A549 (cell line): ENCODE measurements at regions not wholly inside any gene's neighbourhood (a gene's known extent, or its start where the extent isn't known, plus 50 kb on each side); places are given as distances from the start of the nearest gene placed in this dataset.

ENCODE experiments used
- ATAC-seq, 2 experiments: fragments of 200-7000 bp in 1 of 2; fragments of >200 bp in 1 of 2; cut with Nextera tagmentation in 1 of 2; cut with Tn5 transposase in 1 of 2; 3 replicates each; pipeline versions ENCODE4 v1.8.0 to v1.9.1; 2018 to 2020; ENCODE audit warnings: mild to moderate bottlenecking in 1 of 2, moderate library complexity in 1 of 2
- CTCF ChIA-PET: fragments of 300-600 bp; sonication (Branson Sonifier 250); formaldehyde crosslinking; extraction: SDS; loops from one replicate; lab custom pipeline; 2021; ENCODE audit warnings: antibody characterized with exemption, inconsistent platforms; lab: Yijun Ruan, JAX
- POLR2A ChIA-PET: fragments of 350-600 bp; formaldehyde crosslinking; extraction: SDS; loops from one replicate; lab custom pipeline; 2021; ENCODE audit warnings: antibody characterized with exemption, inconsistent platforms; lab: Yijun Ruan, JAX
- DNase-seq, 2 experiments: peaks; one replicate each; pipeline versions ENCODE4 v3.0.0 to v3.0.0-alpha.2; 2011 to 2016; ENCODE audit warnings: low read depth in 1 of 2, low spot score in 1 of 2
- FAIRE-seq: peaks from 2 replicates; lab custom pipeline; 2011; peaks lifted over from hg19 to GRCh38; lab: Jason Lieb, UNC
- H3K27ac ChIP-seq, 2 experiments: fragments of >200 bp; sonication (Bioruptor Twin); formaldehyde crosslinking; 3 replicates each; pipeline ENCODE4 v1.5.1; 2016 to 2017
- H3K4me1 ChIP-seq: fragments of >200 bp; sonication (Bioruptor Twin); formaldehyde crosslinking; 3 replicates; pipeline ENCODE4 v1.6.1; 2016
- H3K4me2 ChIP-seq: fragments of >200 bp; sonication (Bioruptor Twin); formaldehyde crosslinking; 3 replicates; pipeline ENCODE4 v1.6.1; 2016
- H3K4me3 ChIP-seq: fragments of >200 bp; sonication (Bioruptor Twin); formaldehyde crosslinking; 3 replicates; pipeline ENCODE4 v1.5.1; 2016
- H3K9me3 ChIP-seq: fragments of >200 bp; sonication (Bioruptor Twin); formaldehyde crosslinking; 3 replicates; pipeline ENCODE4 v1.6.1; 2016
- ATOH8 ChIP-seq: fragments of 250-450 bp; sonication (Bioruptor Pico); IDR thresholded peaks from 2 replicates; pipeline ENCODE4 v1.5.0; 2020; ENCODE audit warnings: low read depth, mild to moderate bottlenecking, moderate library complexity
- BHLHE40 ChIP-seq: IDR thresholded peaks from 2 replicates; pipeline ENCODE4 v1.6.1; 2012; ENCODE audit warnings: low read depth, low read length, inconsistent platforms
- CBX2 ChIP-seq: fragments of 200-600 bp; sonication (generic); IDR thresholded peaks from 2 replicates; pipeline ENCODE4 v1.6.1; 2016; ENCODE audit warnings: low read depth, mild to moderate bottlenecking, borderline replicate concordance
- CEBPB ChIP-seq, 2 experiments: fragments of >200 bp in 1 of 2; sonication (Bioruptor Twin) in 1 of 2; formaldehyde crosslinking in 1 of 2; IDR thresholded peaks; 2 replicates each; pipeline ENCODE4 v1.6.1; 2012 to 2016
- CHD2 ChIP-seq: fragments of 150-350 bp; IDR thresholded peaks from 2 replicates; pipeline ENCODE4 v1.6.1; 2014; ENCODE audit warnings: low read length; ENCODE audit not compliant: partially characterized antibody
- CHD4 ChIP-seq: fragments of 200-600 bp; sonication (generic); IDR thresholded peaks from 2 replicates; pipeline ENCODE4 v1.6.1; 2016; ENCODE audit warnings: antibody characterized with exemption, mild to moderate bottlenecking, borderline replicate concordance
- E2F6 ChIP-seq: IDR thresholded peaks from 2 replicates; pipeline ENCODE4 v1.6.1; 2012; ENCODE audit warnings: low read depth, borderline replicate concordance
- EHF ChIP-seq: fragments of 250-450 bp; sonication (Bioruptor Pico); IDR thresholded peaks from 2 replicates; pipeline ENCODE4 v1.5.0; 2020; ENCODE audit warnings: mild to moderate bottlenecking
- EHMT2 ChIP-seq: fragments of 200-600 bp; sonication (generic); IDR thresholded peaks from 2 replicates; pipeline ENCODE4 v1.6.1; 2016; ENCODE audit warnings: antibody characterized with exemption, low read depth, mild to moderate bottlenecking, moderate library complexity
- GATA3 ChIP-seq: IDR thresholded peaks from 2 replicates; pipeline ENCODE4 v1.6.1; 2012; ENCODE audit warnings: borderline replicate concordance
- HOXB5 ChIP-seq: fragments of 250-450 bp; sonication (Bioruptor Pico); IDR thresholded peaks from 2 replicates; pipeline ENCODE4 v1.5.0; 2020; ENCODE audit warnings: mild to moderate bottlenecking, moderate library complexity
- JUN ChIP-seq, 2 experiments: fragments of >200 bp; sonication (Bioruptor Twin); formaldehyde crosslinking; IDR thresholded peaks; 2 replicates in 1 of 2; 3 replicates in 1 of 2; pipeline ENCODE4 v1.6.1; 2016 to 2017
- KDM1A ChIP-seq: fragments of 200-600 bp; sonication (generic); IDR thresholded peaks from 2 replicates; pipeline ENCODE4 v1.6.1; 2016; ENCODE audit warnings: low read depth, mild to moderate bottlenecking
- MAFK ChIP-seq: fragments of 450-650 bp; IDR thresholded peaks from 2 replicates; pipeline ENCODE4 v1.6.1; 2014; ENCODE audit not compliant: partially characterized antibody
- MAX ChIP-seq: IDR thresholded peaks from 2 replicates; pipeline ENCODE4 v1.6.1; 2012
- MAZ ChIP-seq: fragments of 150-350 bp; IDR thresholded peaks from 2 replicates; pipeline ENCODE4 v1.6.1; 2014; ENCODE audit warnings: antibody characterized with exemption, low read depth, low read length, borderline replicate concordance
- MYC ChIP-seq: IDR thresholded peaks from 2 replicates; pipeline ENCODE4 v1.6.1; 2012; ENCODE audit warnings: mild to moderate bottlenecking, inconsistent platforms, low read length, improper control_type of control experiment, borderline replicate concordance
- NFE2L2 ChIP-seq: fragments of 150-350 bp; conservative IDR thresholded peaks from 2 replicates; pipeline ENCODE4 v1.6.1; 2014; ENCODE audit warnings: low read length
- NR3C1 ChIP-seq: fragments of >200 bp; sonication (Bioruptor Twin); formaldehyde crosslinking; IDR thresholded peaks from 3 replicates; pipeline ENCODE4 v1.6.1; 2017
- PBX3 ChIP-seq: IDR thresholded peaks from 2 replicates; pipeline ENCODE4 v1.6.1; 2012
- PHF8 ChIP-seq: fragments of 200-600 bp; sonication (generic); IDR thresholded peaks from 2 replicates; pipeline ENCODE4 v1.6.1; 2016; ENCODE audit warnings: low read depth, mild to moderate bottlenecking, antibody characterized with exemption, moderate library complexity, borderline replicate concordance
- POLR2A ChIP-seq: IDR thresholded peaks from 2 replicates; pipeline ENCODE4 v1.6.1; 2012; ENCODE audit warnings: mild to moderate bottlenecking, low read length
- POLR2AphosphoS2 ChIP-seq: conservative IDR thresholded peaks from 2 replicates; pipeline ENCODE4 v1.6.1; 2012; ENCODE audit warnings: low read length, improper control_type of control experiment, inconsistent platforms
- RAD21 ChIP-seq, 2 experiments: fragments of >200 bp in 1 of 2; sonication (Bioruptor Twin) in 1 of 2; formaldehyde crosslinking in 1 of 2; IDR thresholded peaks in 1 of 2; conservative IDR thresholded peaks in 1 of 2; 2 replicates in 1 of 2; 3 replicates in 1 of 2; pipeline ENCODE4 v1.6.1; 2012 to 2018; ENCODE audit warnings: inconsistent platforms in 1 of 2
- RCOR1 ChIP-seq: fragments of 150-350 bp; IDR thresholded peaks from 2 replicates; pipeline ENCODE4 v1.6.1; 2014; ENCODE audit warnings: antibody characterized with exemption, low read length, low read depth
- REST ChIP-seq: fragments of 200-600 bp; sonication (generic); IDR thresholded peaks from 2 replicates; pipeline ENCODE4 v1.6.1; 2016; ENCODE audit warnings: antibody characterized with exemption, mild to moderate bottlenecking, moderate library complexity
- RNF2 ChIP-seq: fragments of 200-600 bp; sonication (generic); IDR thresholded peaks from 2 replicates; pipeline ENCODE4 v1.6.1; 2016; ENCODE audit warnings: low read depth, mild to moderate bottlenecking, antibody characterized with exemption, moderate library complexity, borderline replicate concordance
- SREBF2 ChIP-seq: fragments of 450-650 bp; IDR thresholded peaks from 2 replicates; pipeline ENCODE4 v1.6.1; 2014; ENCODE audit warnings: mild to moderate bottlenecking, moderate library complexity
- TFCP2L1 ChIP-seq: fragments of 250-450 bp; sonication (Bioruptor Pico); IDR thresholded peaks from 2 replicates; pipeline ENCODE4 v1.5.0; 2021; ENCODE audit warnings: mild to moderate bottlenecking
- TP53 ChIP-seq: fragments of 250-450 bp; sonication (Bioruptor Pico); IDR thresholded peaks from 2 replicates; pipeline ENCODE4 v1.5.0; 2021; ENCODE audit warnings: mild to moderate bottlenecking, moderate library complexity
- ZC3H11A ChIP-seq: fragments of 450-650 bp; IDR thresholded peaks from 2 replicates; pipeline ENCODE4 v1.6.1; 2014; ENCODE audit warnings: antibody characterized with exemption, mild to moderate bottlenecking
- ZFP36 ChIP-seq: fragments of 450-650 bp; IDR thresholded peaks from 2 replicates; pipeline ENCODE4 v1.6.1; 2014; ENCODE audit warnings: borderline replicate concordance; ENCODE audit not compliant: partially characterized antibody
- WGBS: methylation state at CpG from one replicate; pipeline ENCODE4 v1.1.6; 2017; ENCODE audit errors: missing lambda C conversion rate; 5-methylcytosine and 5-hydroxymethylcytosine counted together

- ChIA-PET POLR2A (no interaction called here), CTCF (no interaction called here)
- Histone ChIP-seq H3K4me2 (no peak overlapping the region), H3K4me3 (no peak overlapping the region), H3K9me3 (no peaks in the 10 kb centered on the region), H3K4me1 (no peaks in the 10 kb centered on the region), H3K27ac (no peak overlapping the region)
- ATAC-seq = no peak
- no peak for FAIRE-seq
- WGBS = 26% methylated on average over 3 of the region's 3 CpGs
- no peak for DNase-seq
- TF ChIP-seq ATOH8 = no peak
- TF ChIP-seq RNF2 = no peak
- no peak for TF ChIP-seq ZFP36
- no peak for TF ChIP-seq BHLHE40
- TF ChIP-seq CEBPB (IDR thresholded peaks at IDR 0.05) = no peak
- no peak for TF ChIP-seq RAD21 (conservative IDR thresholded peaks at IDR 0.05 in 1 of 2, IDR thresholded peaks at IDR 0.05 in 1 of 2)
- no peak for TF ChIP-seq MAFK
- no peak for TF ChIP-seq CHD4
- no peak for TF ChIP-seq ZC3H11A
- TF ChIP-seq KDM1A = no peak
- TF ChIP-seq HOXB5 (CRISPR knock-in tag) = no peak
- no peak for TF ChIP-seq MAX
- TF ChIP-seq E2F6 = no peak
- no peak for TF ChIP-seq SREBF2
Observed at GRCh38 chr4:29571322-29571721, 1148.8 kb upstream of the PCDH7 start.

- Histone ChIP-seq H3K4me2 (no peak overlapping the region), H3K4me3 (no peak overlapping the region), H3K9me3 (no peaks in the 10 kb centered on the region), H3K4me1 (no peaks in the 10 kb centered on the region), H3K27ac (no peak overlapping the region)
- POLR2A ChIA-PET = no interaction called here
- FAIRE-seq = no peak
- CTCF ChIA-PET = no interaction called here
- TF ChIP-seq EHF (no peak), GATA3 (no peak)
- WGBS = 25% methylated on average over 2 of the region's 2 CpGs
- ATAC-seq = no peak
- no peak for DNase-seq
Observed at GRCh38 chr4:29578329-29578728, 1141.8 kb upstream of the PCDH7 start.

- CTCF ChIA-PET = no interaction called here
- WGBS = 7% methylated on average over 2 of the region's 2 CpGs
Observed at GRCh38 chr4:29581457-29581856, 1138.7 kb upstream of the PCDH7 start.

GRCh38 chr4:29588617-29589016, 1131.6 kb upstream of the PCDH7 start:
- WGBS = 46% methylated on average over 3 of the region's 3 CpGs
- no peak for DNase-seq
- Histone ChIP-seq H3K9me3 (no peaks in the 10 kb centered on the region), H3K4me1 (no peaks in the 10 kb centered on the region), H3K4me3 (no peak overlapping the region), H3K4me2 (no peak overlapping the region), H3K27ac (no peak overlapping the region)
- ChIA-PET CTCF (no interaction called here), POLR2A (no interaction called here)
- no peak for FAIRE-seq
- no peak for ATAC-seq
- TF ChIP-seq ZFP36 = no peak
- no peak for TF ChIP-seq REST
- no peak for TF ChIP-seq PHF8
- TF ChIP-seq GATA3 = no peak
- TF ChIP-seq MYC = no peak
- no peak for TF ChIP-seq PBX3
- TF ChIP-seq TFCP2L1 (CRISPR knock-in tag) = no peak

More at GRCh38 chr4:29581457-29581856, 1138.7 kb upstream of the PCDH7 start:
- Histone ChIP-seq H3K4me3 (no peak overlapping the region), H3K4me2 (no peak overlapping the region), H3K9me3 (no peaks in the 10 kb centered on the region), H3K4me1 (no peaks in the 10 kb centered on the region), H3K27ac (no peak overlapping the region)
- no peak for ATAC-seq
- no peak for FAIRE-seq
- POLR2A ChIA-PET = no interaction called here
- TF ChIP-seq NFE2L2 (no peak), JUN (IDR thresholded peaks at IDR 0.05) (no peak), CBX2 (no peak), POLR2A (no peak), NR3C1 (no peak), POLR2AphosphoS2 (no peak), ZC3H11A (no peak), TP53 (CRISPR knock-in tag) (no peak), RCOR1 (no peak), EHMT2 (no peak), MAZ (no peak), CHD2 (no peak), ZFP36 (no peak)
- DNase-seq = no peak
